Motor neuron (in vitro differentiated cells): ENCODE measurements at regions not wholly inside any gene's neighbourhood (a gene's known extent, or its start where the extent isn't known, plus 50 kb on each side); places are given as distances from the start of the nearest gene placed in this dataset.

Experiments used
- ATAC-seq, 8 experiments: fragments of 200-7000 bp; cut with Tn5 transposase; replicated peaks in 6 of 8; 2 replicates each; pipeline ENCODE4 v1.8.0; 2021; ENCODE audit warnings: mild to moderate bottlenecking in 8 of 8, moderate library complexity in 8 of 8
- H3K27ac ChIP-seq, 2 donors: fragments of 250-450 bp; sonication (Bioruptor Pico); 2 replicates each; pipeline ENCODE4 v1.9.0; 2021; ENCODE audit warnings: antibody characterized with exemption in 2 of 2, mild to moderate bottlenecking in 2 of 2, moderate library complexity in 1 of 2
- H3K4me1 ChIP-seq, 2 donors: fragments of 250-450 bp; sonication (Bioruptor Pico); replicated peaks in 1 of 2; 2 replicates each; pipeline ENCODE4 v1.6.1; 2021; ENCODE audit warnings: antibody characterized with exemption in 2 of 2, mild to moderate bottlenecking in 2 of 2, moderate library complexity in 1 of 2
- H3K4me3 ChIP-seq, 5 donors: fragments of 250-450 bp; sonication (Bioruptor Pico); 2 replicates each; pipeline ENCODE4 v1.9.0; 2021; ENCODE audit warnings: antibody characterized with exemption in 5 of 5, mild to moderate bottlenecking in 5 of 5, moderate library complexity in 4 of 5
- WGBS, 10 experiments: fragments of 450-650 bp; shearing (Covaris generic); methylation state at CpG; one replicate each; pipeline ENCODE4 v1.0.0; 2022; 5-methylcytosine and 5-hydroxymethylcytosine counted together
- in situ Hi-C, 9 experiments: fragments of 400-800 bp; cut with MboI; loops; one replicate each; pipeline ENCODE4 v1.15.0; 2021; ENCODE audit warnings: low sequenced_read_pairs in 9 of 9, low pct_unique_long_range_greater_than_20kb in 2 of 9; ENCODE audit not compliant: unreplicated experiment in 9 of 9

DNA sequence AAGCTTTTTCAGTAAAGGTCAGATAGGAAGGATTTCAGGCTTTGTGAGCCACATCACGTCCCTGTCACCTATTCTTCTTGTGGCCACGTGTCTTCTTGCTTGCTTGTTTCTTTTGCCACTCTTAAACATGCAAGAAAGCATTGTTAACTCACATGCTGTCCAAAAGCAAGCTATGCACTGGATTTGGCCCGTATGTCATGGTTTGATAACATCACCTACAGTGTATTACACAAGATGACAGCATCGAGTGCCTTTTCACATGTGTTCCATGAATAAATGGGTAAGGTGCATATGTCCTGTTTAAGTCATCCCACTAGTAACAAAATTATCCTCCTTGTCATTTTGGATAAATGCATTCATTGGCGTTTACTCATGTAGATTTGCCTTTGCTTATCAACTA is 468.0 kb upstream of the FAT1 start:
- Histone ChIP-seq H3K27ac (no peak overlapping the region), H3K4me1 (no peaks in the 10 kb centered on the region), H3K4me3 (no peak overlapping the region)
- in situ Hi-C loops, result no loop called here
- WGBS, 10 experiments, result 23 to 100% (median 88%) methylated on average over 2 to 5 of the region's 5 CpGs; no CpG with 5 or more reads in 1 of the 10 experiments
- no peak for ATAC-seq

DNA sequence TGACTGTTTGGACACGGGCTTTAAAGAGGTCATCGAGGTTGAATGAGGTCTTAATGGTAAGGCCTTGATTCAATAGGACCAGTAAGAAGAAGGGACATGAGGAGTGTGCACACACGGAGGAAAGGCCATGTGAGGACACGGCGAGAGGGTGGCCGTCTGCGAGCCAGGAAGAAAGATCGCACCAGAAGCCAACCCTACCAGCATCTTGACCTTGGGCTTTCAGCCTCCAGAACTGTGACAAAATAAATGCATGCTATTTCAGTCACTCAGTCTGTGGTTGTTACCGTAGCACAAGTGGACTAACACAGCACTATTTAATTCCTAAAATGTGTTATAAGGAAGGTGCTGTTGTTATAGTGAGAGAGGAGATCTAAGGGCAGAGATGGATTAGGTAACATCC is 468.6 kb upstream of the FAT1 start:
- 44 to 97% (median 90%) methylated on average over 2 to 8 of the region's 9 CpGs; no CpG with 5 or more reads in 3 of the 10 experiments for WGBS, 10 experiments
- Histone ChIP-seq H3K4me1 (no peaks in the 10 kb centered on the region), H3K4me3 (no peak overlapping the region), H3K27ac (no peak overlapping the region)
- ATAC-seq, result no peak
- in situ Hi-C loops, result no loop called here

DNA sequence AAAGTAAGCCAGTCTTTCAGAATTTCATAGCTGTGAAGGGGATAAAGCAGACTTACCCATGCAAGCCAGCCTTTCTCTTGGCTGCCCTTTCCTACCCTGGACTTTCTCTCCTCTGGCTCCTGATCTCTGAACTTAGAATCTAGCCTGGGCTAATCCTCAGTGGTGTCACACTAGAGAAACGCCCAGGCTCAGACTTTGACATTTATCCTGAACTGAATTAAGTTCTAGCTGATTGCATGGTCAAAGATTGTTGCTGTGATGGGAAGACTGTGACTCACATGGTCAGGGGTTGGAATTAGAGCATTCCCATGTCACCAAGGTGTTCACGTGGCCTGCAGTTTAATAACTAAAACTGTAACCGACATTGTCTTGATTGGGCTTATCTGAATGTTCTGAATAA is 469.5 kb upstream of the FAT1 start:
- ATAC-seq, result peak in 1 of 8 experiments; percentile 18
- no peak overlapping the region for H3K4me3 ChIP-seq
- WGBS, 10 experiments, result 0 to 90% (median 70%) methylated on average over 1 to 2 of the region's 3 CpGs; no CpG with 5 or more reads in 3 of the 10 experiments
- H3K27ac ChIP-seq, result no peak overlapping the region
- in situ Hi-C loops, result no loop called here
- no peaks in the 10 kb centered on the region for H3K4me1 ChIP-seq

DNA sequence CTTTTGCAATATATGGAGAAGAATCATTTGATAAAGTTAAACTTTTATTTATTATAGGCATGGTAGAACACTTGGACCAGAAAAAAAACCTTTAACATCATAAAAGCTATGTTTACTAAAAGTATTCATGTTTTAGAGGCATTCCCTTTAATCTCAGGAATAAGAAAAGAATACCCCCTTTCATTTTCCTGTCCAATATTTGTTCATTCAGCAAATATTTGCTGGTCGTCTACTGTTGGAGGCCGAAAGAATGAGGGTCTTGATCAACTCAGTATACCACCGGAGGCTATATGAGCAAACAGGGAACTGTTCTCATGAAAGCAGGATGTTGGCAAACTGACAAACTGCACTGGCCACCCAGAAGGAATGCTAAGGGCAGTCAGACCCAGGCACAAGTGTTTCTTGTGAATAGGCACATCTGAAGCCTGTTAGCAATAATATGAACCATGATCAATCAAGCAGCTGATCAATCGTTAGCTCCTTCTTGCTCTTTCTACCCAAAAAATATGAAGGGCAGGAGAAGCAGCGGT is 480.8 kb upstream of the FAT1 start:
- Histone ChIP-seq H3K4me1 (no peaks in the 10 kb centered on the region), H3K4me3 (no peak overlapping the region), H3K27ac (no peak overlapping the region)
- 16 to 100% (median 82%) methylated on average over 2 to 5 of the region's 5 CpGs; no CpG with 5 or more reads in 1 of the 10 experiments for WGBS, 10 experiments
- in situ Hi-C loops, result no loop called here
- peak in 1 of 8 experiments; percentile 51 for ATAC-seq

DNA sequence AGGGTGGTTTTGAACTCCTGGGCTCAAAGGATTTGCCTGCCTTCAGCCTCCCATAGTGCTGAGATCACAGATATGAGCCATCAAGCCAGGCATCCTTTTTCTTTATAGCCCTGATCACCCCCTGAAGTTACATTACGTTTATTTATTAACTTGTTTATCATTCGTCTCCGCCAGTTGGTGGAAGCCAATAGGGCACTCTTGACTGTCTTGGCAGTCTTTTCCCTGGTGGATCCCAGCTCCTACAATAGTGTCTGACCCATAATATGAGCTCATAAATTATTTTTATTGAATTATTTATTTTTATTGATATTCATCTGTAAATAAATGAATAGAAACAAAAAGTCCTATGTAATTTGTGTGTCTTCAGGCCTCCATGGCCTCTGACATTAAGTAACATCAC is 484.3 kb upstream of the FAT1 start:
- Histone ChIP-seq H3K4me3 (no peak overlapping the region), H3K27ac (no peak overlapping the region), H3K4me1 (peaks cover 0 to 3% of the 10 kb centered on the region in 2 donors)
- no peak for ATAC-seq
- in situ Hi-C loops, result no loop called here
- 27 to 100% (median 89%) methylated on average over 1 to 3 of the region's 3 CpGs for WGBS, 10 experiments

DNA sequence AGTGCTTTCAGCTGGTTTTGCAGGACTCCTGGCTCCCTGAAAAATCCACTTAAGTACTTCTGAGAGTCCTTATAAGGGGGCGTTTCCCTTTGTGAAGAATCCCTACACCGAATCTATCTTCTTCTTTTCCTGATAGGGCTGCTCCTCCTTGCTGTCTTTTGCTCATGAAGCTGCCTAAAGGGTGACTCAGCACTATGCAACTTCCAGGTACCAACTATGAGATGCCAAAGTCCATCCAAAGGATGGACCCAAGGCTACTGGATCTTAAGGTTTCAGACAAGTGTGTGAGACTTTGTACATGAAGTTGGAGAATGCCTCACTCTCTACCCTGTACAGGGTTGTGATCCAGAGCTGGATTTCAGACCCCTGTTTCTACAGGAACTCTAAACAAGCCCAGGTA is 485.0 kb upstream of the FAT1 start:
- H3K4me3 ChIP-seq, result no peak overlapping the region
- ATAC-seq, result no peak
- H3K4me1 ChIP-seq, result peaks cover 0 to 6% of the 10 kb centered on the region in 2 donors
- in situ Hi-C loops, result no loop called here
- no peak overlapping the region for H3K27ac ChIP-seq
- WGBS, 10 experiments, result 13 to 100% (median 80%) methylated on average over 1 to 2 of the region's 2 CpGs; no CpG with 5 or more reads in 1 of the 10 experiments

DNA sequence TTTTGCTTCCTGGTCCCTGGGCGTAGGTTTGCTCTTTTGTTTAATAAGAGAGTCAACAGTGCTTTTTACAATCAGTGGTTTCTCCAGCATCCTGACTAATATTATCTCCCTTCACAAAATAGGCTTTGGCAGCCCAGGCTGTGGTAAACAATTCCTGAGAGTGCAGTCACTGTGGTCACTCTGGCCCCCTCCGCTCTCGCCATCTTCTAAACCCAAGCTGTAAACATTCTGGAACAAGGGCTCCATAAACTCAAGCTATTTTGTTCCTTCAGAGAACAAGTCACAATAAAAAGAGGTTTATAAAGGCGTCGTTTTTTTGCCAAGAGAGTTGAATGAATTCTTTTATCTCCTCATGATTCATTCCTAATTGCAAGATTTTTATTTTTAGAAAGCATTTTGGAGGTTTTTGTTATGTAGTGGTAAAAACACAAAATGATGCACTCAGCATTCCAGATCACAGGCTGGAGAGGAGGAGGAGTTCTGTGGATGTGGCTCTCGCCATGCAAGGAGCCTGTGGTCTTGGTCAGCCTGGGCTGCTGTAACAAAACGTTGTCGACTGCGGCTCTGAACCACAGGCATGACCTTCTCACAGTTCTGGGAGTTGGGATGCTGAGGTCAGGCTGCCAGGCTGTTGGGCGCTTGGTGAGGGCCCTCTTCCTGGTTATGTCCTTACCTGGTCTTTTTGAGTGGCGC is 486.4 kb upstream of the FAT1 start:
- no peak overlapping the region for H3K27ac ChIP-seq
- in situ Hi-C loops, result no loop called here
- no peak overlapping the region for H3K4me3 ChIP-seq
- WGBS, 10 experiments, result 38 to 99% (median 82%) methylated on average over 2 to 10 of the region's 11 CpGs; no CpG with 5 or more reads in 1 of the 10 experiments
- peaks cover 0 to 6% of the 10 kb centered on the region in 2 donors for H3K4me1 ChIP-seq
- ATAC-seq, result no peak

DNA sequence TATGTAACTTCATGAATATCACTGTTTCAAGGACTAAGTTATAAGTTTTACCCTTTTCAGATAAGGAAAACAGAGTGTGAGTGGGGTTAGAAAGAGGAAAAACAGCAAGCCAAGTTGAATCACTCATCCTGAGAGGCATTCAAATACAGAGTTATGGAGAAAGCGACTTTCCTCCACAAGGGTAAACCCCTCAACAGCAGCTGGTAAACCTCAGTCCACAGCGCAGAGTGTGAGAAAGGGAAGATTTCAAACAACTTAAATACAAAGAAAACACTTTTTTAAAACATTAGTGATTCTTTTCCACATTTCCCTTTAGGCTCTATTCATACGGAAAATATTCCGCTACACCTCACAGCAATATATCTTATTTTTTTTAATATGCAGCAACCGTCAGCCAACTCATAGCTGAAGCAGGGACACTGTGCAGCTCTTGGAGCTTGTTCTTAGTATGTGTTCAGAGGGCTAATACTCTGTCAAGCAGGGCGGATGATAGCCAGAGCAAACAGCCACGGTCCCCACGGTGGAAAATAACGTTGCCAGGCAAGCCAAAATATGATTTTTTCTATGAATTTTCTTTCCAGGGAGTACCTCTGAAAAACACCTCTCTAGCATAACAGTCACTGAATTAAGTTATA is 488.9 kb upstream of the FAT1 start:
- peaks cover 0 to 6% of the 10 kb centered on the region in 2 donors for H3K4me1 ChIP-seq
- in situ Hi-C loops, result no loop called here
- 33 to 100% (median 93%) methylated on average over 1 to 8 of the region's 9 CpGs for WGBS, 10 experiments
- no peak overlapping the region for H3K4me3 ChIP-seq
- ATAC-seq, result peak in 1 of 8 experiments; percentile 38
- H3K27ac ChIP-seq, result no peak overlapping the region

DNA sequence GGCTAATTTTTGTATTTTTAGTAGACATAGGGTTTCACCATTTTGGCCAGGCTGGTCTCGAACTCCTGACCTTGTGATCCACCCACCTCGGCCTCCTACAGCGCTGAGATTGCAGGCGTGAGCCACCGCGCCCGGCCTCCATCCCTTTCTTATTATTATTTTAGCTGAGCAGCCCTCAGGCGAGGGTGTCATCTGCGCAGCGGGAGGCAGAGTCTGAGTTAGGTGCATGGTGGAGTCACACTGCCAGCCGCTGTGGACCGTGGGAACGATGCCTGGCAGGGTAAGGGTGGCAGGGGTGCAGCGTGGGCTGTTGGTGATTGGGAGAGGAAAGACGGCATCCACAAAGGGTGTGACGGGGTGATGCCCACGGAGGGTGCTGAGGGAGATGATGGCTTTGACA is 491.8 kb upstream of the FAT1 start:
- WGBS, 10 experiments, result 38 to 98% (median 90%) methylated on average over 2 to 12 of the region's 17 CpGs; no CpG with 5 or more reads in 3 of the 10 experiments

DNA sequence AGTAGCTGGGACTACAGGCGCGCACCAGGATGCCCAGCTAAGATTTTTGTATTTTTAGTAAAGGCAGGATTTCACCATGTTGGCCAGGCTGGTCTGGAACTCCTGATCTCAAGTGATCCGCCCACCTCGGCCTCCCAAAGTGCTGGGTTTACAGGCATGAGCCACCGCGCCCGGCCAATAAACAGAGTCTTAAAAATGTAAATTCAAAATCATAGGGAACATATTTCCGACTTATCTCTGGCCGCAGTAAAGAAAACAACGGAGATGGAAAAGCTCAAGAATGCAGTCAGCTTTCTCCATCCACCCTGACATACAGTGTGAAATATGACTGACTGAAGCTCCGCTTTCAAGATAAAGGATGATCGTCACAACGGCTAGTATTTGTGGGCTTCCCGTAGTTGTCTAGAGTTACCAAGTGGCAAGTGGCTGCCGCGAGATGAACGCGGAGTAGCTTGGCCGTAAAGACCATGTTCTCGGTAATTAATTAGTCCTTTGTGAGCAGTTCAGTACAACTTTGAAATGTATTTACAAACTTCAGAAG is 495.1 kb upstream of the FAT1 start:
- ATAC-seq, result no peak
- in situ Hi-C loops, result no loop called here
- H3K27ac ChIP-seq, result no peak overlapping the region
- no peak overlapping the region for H3K4me3 ChIP-seq
- H3K4me1 ChIP-seq, result no peaks in the 10 kb centered on the region
- WGBS, 10 experiments, result 78 to 96% (median 91%) methylated on average over 3 to 17 of the region's 20 CpGs; no CpG with 5 or more reads in 1 of the 10 experiments

More for the DNA sequence above, 491.8 kb upstream of the FAT1 start:
- Histone ChIP-seq H3K27ac (no peak overlapping the region), H3K4me3 (no peak overlapping the region), H3K4me1 (peaks cover 0 to 6% of the 10 kb centered on the region in 2 donors)
- in situ Hi-C loops, result no loop called here
- no peak for ATAC-seq

DNA sequence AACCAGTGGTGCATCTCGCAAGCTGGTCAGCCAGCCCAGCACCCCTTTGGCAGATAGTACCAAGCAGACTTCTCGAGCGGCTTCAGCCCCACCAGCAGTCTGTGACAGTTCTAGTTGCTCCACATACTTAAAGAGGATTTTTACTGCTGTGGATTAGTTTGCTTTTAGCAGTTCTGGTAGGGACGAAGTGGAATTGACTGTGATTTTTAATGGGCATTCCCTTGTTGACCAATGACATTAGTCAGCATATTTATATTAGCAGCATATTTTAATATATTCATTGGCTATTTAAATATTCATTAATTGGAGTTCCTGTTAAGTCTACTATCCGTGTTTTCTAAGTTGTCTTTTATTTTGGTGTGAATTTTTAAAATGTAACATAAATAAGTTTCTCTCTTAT is 500.9 kb upstream of the FAT1 start:
- H3K4me3 ChIP-seq, result no peak overlapping the region
- H3K4me1 ChIP-seq, result no peaks in the 10 kb centered on the region
- 0 to 80% (median 53%) methylated on average over 1 to 5 of the region's 5 CpGs for WGBS, 10 experiments
- in situ Hi-C loops, result no loop called here
- no peak overlapping the region for H3K27ac ChIP-seq
- ATAC-seq, result no peak

DNA sequence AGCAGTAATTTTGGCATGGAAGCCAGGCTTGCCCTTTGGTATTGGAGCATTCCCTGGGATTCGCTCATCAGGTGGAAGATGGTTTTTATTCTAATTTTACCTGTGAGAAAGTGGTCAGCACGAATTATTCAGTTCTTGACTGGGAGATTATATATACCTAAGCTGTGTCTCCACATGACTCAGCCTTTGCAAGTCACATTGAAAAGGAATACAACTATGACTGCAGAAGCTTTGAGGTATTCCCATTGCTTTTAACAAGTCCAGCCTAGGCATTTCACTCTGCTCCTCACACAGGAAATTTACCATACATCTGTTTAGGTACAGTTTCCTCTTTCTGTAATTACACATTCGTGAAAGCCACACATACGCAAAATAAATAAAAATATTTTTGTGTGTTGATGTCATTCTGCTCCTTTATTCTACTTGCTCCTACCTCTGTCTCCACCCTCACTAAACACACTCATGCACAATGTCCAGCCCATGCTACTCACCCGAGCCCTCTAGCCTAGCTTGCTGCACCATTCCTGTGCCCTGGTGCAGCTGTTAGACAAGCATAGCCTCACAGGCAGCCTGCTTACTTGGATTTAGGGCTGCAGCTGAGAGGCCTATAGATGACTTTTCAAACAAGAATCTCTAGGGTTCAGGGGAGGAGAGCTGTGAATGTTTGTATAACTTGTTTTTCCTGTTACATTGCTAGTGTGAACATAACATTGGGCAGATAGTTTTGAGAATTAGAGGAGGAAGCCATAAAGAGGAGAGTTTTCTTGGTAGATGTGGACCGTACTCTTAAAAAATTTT is 504.4 kb upstream of the FAT1 start:
- WGBS, 10 experiments, result 23 to 96% (median 72%) methylated on average over 1 to 6 of the region's 6 CpGs
- no peaks in the 10 kb centered on the region for H3K4me1 ChIP-seq
- H3K4me3 ChIP-seq, result no peak overlapping the region
- in situ Hi-C loops, result no loop called here
- ATAC-seq, result no peak
- H3K27ac ChIP-seq, result no peak overlapping the region

DNA sequence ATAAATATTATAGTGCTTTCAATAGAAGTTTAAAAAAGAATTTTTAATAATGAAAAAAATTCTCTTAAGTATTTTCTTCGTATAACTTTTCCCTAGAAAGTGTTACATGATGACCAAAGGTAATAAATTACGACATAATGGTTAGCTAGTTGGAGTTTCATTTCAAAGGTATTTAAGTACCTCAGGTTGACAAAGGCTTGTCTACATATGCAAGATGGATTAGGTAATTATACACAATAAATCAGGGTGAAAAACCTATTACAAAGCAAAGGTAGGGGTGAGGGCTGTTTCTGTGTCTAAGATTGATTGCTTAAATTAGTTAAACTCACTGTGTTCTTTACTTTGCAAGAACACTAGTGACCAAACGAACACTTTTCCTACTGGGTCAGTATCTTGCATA is 508.5 kb upstream of the FAT1 start:
- ATAC-seq, result peak in 1 of 8 experiments; percentile 33
- H3K27ac ChIP-seq, result no peak overlapping the region
- no peak overlapping the region for H3K4me3 ChIP-seq
- 23 to 87% (median 54%) methylated on average over 2 to 3 of the region's 3 CpGs; no CpG with 5 or more reads in 1 of the 10 experiments for WGBS, 10 experiments
- in situ Hi-C loops, result no loop called here
- H3K4me1 ChIP-seq, result peaks cover 0 to 10% of the 10 kb centered on the region in 2 donors
